Smooth muscle cell (in vitro differentiated cells): ENCODE measurements at regions not wholly inside any gene's neighbourhood (a gene's known extent, or its start where the extent isn't known, plus 50 kb on each side); places are given as distances from the start of the nearest gene placed in this dataset.

Experiments
- DNase-seq: peaks from one replicate; lab custom pipeline; 2025; ENCODE audit not compliant: unreplicated experiment; lab: John Stamatoyannopoulos, UW
- H2AFZ ChIP-seq: fragments of 200-600 bp; sonication (generic); 2 replicates; pipeline ENCODE4 v1.6.0; 2016; ENCODE audit warnings: antibody characterized with exemption, low read depth, mild to moderate bottlenecking
- H3F3A ChIP-seq: fragments of 200-600 bp; sonication (generic); 2 replicates; pipeline ENCODE4 v1.6.0; 2017; ENCODE audit warnings: antibody characterized with exemption, low read depth
- H3K27ac ChIP-seq: fragments of 200-600 bp; sonication (generic); 2 replicates; pipeline ENCODE4 v1.5.1; 2016; ENCODE audit warnings: low read depth, mild to moderate bottlenecking
- H3K27me3 ChIP-seq: fragments of 200-600 bp; sonication (generic); 2 replicates; pipeline ENCODE4 v1.6.1; 2016; ENCODE audit warnings: low read depth, mild to moderate bottlenecking
- H3K36me3 ChIP-seq: fragments of 200-600 bp; sonication (generic); 2 replicates; pipeline ENCODE4 v1.5.1; 2016; ENCODE audit warnings: low read depth
- H3K4me1 ChIP-seq: fragments of 200-600 bp; sonication (generic); 2 replicates; pipeline ENCODE4 v1.5.1; 2016; ENCODE audit warnings: low read depth
- H3K4me2 ChIP-seq: fragments of 200-600 bp; sonication (generic); 2 replicates; pipeline ENCODE4 v1.6.0; 2016; ENCODE audit warnings: mild to moderate bottlenecking
- H3K4me3 ChIP-seq: fragments of 200-600 bp; sonication (generic); 2 replicates; pipeline ENCODE4 v1.5.1; 2016; ENCODE audit warnings: mild to moderate bottlenecking
- H3K79me2 ChIP-seq: fragments of 200-600 bp; sonication (generic); 2 replicates; pipeline ENCODE4 v1.6.0; 2016; ENCODE audit warnings: low read depth, mild to moderate bottlenecking
- H3K9ac ChIP-seq: fragments of 200-600 bp; sonication (generic); 2 replicates; pipeline ENCODE4 v1.6.0; 2016; ENCODE audit warnings: low read depth
- H3K9me3 ChIP-seq: fragments of 200-600 bp; sonication (generic); replicated peaks from 2 replicates; pipeline ENCODE4 v1.5.1; 2016; ENCODE audit warnings: low read depth
- H4K20me1 ChIP-seq: fragments of 200-600 bp; sonication (generic); 2 replicates; pipeline ENCODE4 v1.6.0; 2016; ENCODE audit warnings: low read depth
- WGBS: methylation state at CpG from one replicate; pipeline ENCODE4 v1.1.7; 2016; ENCODE audit warnings: low lambda C conversion rate; 5-methylcytosine and 5-hydroxymethylcytosine counted together
- TF ChIP-seq, protein P1 (sequence below): fragments of 200-600 bp; sonication (generic); IDR thresholded peaks from 2 replicates; pipeline ENCODE4 v1.5.1; 2017; ENCODE audit warnings: borderline replicate concordance, mild to moderate bottlenecking, antibody characterized with exemption; ENCODE audit not compliant: insufficient read depth, poor library complexity, severe bottlenecking

DNA sequence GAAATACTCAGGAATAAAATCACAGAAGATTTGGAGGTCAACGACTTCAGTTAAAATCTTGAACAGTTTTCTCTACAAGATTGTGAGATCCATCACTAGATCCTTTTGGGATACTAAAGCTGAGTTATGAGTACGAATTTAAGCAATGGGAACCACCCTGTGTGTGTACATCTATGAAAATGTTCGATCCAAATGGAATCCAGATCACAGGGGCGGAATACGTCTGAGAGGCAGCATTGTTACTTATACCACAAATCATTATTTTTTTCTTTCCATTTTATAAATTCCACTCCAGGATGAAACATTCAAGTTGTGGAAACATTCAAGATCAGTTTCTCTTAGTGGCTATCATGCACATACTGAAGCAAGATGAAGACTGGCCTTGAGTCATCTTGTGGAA, 239.3 kb upstream of the PAPPA start:
- no peak overlapping the region for H3K9ac ChIP-seq
- peak overlapping the region; percentile 32 for H2AFZ ChIP-seq

DNA sequence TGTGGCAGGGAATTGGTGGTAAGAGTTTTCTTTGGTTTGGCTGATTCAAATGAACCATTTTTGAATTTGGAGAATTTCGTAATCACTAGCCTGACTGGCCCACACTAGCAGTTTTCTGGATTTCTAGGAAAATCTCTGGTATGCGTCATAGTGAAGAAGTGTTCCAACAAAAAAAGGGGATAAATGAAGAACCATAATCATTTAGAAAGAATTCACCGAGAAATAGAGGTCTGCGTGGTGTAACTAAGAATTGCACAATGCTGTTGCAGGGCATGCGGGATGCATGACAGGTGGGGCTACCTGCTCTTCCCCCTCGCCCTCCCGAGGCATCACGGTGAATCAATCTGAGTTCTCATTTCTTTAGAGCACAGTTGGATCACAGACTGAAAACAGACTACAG, 232.3 kb upstream of the PAPPA start:
- Histone ChIP-seq H3K9me3 (no peaks in the 10 kb centered on the region), H3F3A (peaks cover 5% of the 10 kb centered on the region), H3K27me3 (no peaks in the 10 kb centered on the region), H3K27ac (no peak overlapping the region), H2AFZ (no peak overlapping the region), H3K36me3 (no peaks in the 10 kb centered on the region), H3K79me2 (no peaks in the 10 kb centered on the region), H4K20me1 (no peaks in the 10 kb centered on the region), H3K4me2 (no peak overlapping the region), H3K4me1 (no peaks in the 10 kb centered on the region), H3K4me3 (no peak overlapping the region), H3K9ac (no peak overlapping the region)
- TF ChIP-seq, protein P1, sequence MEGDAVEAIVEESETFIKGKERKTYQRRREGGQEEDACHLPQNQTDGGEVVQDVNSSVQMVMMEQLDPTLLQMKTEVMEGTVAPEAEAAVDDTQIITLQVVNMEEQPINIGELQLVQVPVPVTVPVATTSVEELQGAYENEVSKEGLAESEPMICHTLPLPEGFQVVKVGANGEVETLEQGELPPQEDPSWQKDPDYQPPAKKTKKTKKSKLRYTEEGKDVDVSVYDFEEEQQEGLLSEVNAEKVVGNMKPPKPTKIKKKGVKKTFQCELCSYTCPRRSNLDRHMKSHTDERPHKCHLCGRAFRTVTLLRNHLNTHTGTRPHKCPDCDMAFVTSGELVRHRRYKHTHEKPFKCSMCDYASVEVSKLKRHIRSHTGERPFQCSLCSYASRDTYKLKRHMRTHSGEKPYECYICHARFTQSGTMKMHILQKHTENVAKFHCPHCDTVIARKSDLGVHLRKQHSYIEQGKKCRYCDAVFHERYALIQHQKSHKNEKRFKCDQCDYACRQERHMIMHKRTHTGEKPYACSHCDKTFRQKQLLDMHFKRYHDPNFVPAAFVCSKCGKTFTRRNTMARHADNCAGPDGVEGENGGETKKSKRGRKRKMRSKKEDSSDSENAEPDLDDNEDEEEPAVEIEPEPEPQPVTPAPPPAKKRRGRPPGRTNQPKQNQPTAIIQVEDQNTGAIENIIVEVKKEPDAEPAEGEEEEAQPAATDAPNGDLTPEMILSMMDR: no peak
- 91% methylated on average over 8 of the region's 8 CpGs for WGBS
- no peak for DNase-seq

More for the DNA sequence above, 239.3 kb upstream of the PAPPA start:
- Histone ChIP-seq H3K36me3 (no peaks in the 10 kb centered on the region), H4K20me1 (no peaks in the 10 kb centered on the region), H3K4me3 (no peak overlapping the region), H3K27ac (no peak overlapping the region), H3K4me1 (no peaks in the 10 kb centered on the region), H3F3A (no peaks in the 10 kb centered on the region), H3K27me3 (no peaks in the 10 kb centered on the region), H3K9me3 (no peaks in the 10 kb centered on the region), H3K79me2 (no peaks in the 10 kb centered on the region), H3K4me2 (no peak overlapping the region)
- DNase-seq: no peak
- TF ChIP-seq, protein P1: no peak
- 92% methylated on average over 5 of the region's 5 CpGs for WGBS

DNA sequence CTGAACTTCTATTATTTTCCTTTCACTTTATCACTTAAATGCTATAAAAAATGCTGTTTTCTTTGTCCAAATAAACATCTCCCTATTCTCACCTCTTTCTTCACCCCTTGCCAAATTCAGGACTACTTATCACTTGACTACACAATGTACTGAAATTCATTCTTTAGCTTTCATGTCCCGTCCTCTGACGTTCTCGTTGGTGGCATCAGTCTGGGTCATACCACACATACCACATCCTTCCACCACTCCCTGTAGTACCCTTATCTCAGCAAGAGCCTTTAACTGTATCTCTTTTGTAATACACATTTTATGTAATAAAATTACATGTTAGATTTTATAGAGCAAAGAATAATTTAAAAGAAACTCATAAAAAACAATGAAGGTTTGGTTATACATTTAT, 231.1 kb upstream of the PAPPA start:
- no peaks in the 10 kb centered on the region for H3K36me3 ChIP-seq
- H3F3A ChIP-seq: peaks cover 5% of the 10 kb centered on the region
- H4K20me1 ChIP-seq: no peaks in the 10 kb centered on the region
- no peak overlapping the region for H3K4me3 ChIP-seq
- no peak overlapping the region for H3K9ac ChIP-seq
- H3K27me3 ChIP-seq: no peaks in the 10 kb centered on the region
- H3K27ac ChIP-seq: peak overlapping the region; percentile 78
- TF ChIP-seq, protein P1: no peak
- no peaks in the 10 kb centered on the region for H3K4me1 ChIP-seq
- H3K4me2 ChIP-seq: no peak overlapping the region
- H2AFZ ChIP-seq: no peak overlapping the region
- 76% methylated on average over 3 of the region's 3 CpGs for WGBS
- DNase-seq: no peak
- no peaks in the 10 kb centered on the region for H3K9me3 ChIP-seq
- no peaks in the 10 kb centered on the region for H3K79me2 ChIP-seq

DNA sequence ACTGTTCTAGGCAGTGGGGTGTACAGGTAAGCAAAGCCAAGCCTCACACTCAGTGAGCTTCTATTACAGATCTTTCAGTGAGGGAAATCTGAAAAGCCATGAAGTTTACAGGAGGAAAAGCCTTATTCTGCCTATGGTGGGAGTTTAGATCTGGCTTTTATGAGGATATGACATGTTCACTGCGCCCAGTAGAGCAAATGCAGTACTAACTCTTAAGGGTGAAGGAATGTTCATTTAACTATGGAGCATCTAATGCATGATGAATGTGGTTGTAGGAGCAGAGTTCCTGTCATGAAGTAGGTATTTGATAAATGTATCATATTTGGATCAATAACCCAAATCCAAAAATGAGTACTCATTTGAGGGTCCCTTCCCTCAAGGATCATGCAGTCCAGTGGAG, 230.2 kb upstream of the PAPPA start:
- 93% methylated on average over 1 of the region's 1 CpG for WGBS
- H3K27ac ChIP-seq: peak overlapping the region; percentile 78
- no peaks in the 10 kb centered on the region for H3K79me2 ChIP-seq
- DNase-seq: no peak
- H3K4me1 ChIP-seq: no peaks in the 10 kb centered on the region
- H3K36me3 ChIP-seq: no peaks in the 10 kb centered on the region
- H3F3A ChIP-seq: peaks cover 5% of the 10 kb centered on the region
- H3K9me3 ChIP-seq: no peaks in the 10 kb centered on the region
- no peaks in the 10 kb centered on the region for H4K20me1 ChIP-seq
- peak overlapping the region; percentile 32 for H3K4me2 ChIP-seq
- no peak overlapping the region for H3K9ac ChIP-seq
- H2AFZ ChIP-seq: no peak overlapping the region
- TF ChIP-seq, protein P1: no peak
- no peak overlapping the region for H3K4me3 ChIP-seq
- no peaks in the 10 kb centered on the region for H3K27me3 ChIP-seq
